ENCODE measurements at regions not wholly inside any gene's neighbourhood (a gene's known extent, or its start where the extent isn't known, plus 50 kb on each side); places are given as distances from the start of the nearest gene placed in this dataset.

DNA sequence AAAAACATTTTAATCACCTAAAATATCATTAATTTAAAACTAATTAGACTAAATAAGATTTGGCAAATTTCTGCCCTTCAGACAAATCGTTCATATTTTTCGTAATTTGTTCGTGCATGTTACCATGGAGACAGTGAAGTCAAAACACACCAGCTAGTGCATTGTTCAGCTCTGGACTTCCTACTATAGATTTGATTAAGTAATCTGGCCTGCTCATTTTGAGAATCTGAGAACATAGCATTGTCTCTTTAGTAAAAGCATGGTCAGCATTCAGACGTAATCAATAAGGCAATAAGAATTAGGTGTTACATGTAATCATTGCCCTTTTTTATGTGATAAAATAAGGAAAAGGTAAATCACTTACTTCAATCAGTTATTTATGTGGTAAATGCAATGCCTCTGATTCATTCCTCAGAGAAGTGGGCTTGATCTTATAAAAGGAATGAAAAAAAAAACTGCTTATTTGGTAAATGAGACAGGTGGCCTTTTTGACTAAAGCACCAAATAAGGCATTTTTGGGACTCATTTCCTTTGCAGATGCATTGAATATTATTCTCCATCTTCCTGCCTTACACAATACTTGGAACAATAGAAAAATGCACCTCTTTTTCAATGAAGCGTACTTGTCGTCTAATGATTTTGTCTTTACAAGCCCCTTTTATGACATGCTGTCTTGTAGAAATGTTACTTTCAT lies 84.5 kb upstream of the FNDC3B start:
- DNase-seq (ENCODE audit: extremely low read depth in 1 of 11, low read depth in 9 of 11, low spot score in 4 of 11), result no peak

DNA sequence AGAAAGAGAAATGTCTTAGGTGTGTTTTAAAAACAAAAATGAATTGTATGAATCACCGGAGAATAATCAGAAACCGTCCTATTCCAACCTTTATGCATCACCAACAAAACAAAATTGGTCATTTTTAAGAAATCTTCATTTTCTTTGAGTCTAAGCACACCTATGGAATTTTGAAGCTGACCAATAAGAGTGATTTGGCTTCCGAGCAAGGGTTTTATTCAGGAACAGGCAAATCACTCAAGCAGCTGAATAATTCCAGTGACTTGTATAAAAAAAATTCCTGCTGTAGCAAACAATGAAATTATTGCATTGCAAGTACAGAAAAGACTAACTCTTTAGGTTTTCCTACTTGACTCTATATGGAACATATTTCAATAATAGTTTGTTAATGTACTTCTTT lies 83.8 kb upstream of the FNDC3B start:
- DNase-seq (ENCODE audit: extremely low read depth in 1 of 11, low read depth in 9 of 11, low spot score in 4 of 11), result no peak

DNA sequence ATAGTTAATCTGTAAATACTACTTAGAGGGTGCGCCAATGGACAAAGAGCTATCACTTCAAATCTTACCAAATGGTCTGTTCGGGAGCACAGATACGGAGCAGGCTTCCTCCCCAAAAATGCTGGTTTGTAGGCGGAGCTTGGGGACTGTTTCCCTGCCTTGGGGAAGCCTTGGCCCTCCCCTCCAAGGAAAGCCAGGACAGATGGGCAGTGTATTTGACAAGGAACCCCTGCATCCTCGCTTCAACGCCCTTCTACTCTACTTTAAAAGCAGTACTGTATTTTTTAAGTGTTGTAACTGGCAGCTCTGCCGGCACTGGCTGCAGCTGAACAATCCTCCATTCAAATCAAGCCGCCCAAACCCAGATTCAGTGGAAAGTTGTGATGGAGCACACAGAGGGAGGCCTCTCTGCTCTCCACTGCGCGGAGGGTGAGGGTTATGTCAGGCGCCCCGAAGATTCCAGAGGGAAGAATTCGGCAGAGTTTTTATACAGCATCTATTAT lies 83.1 kb upstream of the FNDC3B start:
- DNase-seq (ENCODE audit: extremely low read depth in 1 of 11, low read depth in 9 of 11, low spot score in 4 of 11), result no peak

DNA sequence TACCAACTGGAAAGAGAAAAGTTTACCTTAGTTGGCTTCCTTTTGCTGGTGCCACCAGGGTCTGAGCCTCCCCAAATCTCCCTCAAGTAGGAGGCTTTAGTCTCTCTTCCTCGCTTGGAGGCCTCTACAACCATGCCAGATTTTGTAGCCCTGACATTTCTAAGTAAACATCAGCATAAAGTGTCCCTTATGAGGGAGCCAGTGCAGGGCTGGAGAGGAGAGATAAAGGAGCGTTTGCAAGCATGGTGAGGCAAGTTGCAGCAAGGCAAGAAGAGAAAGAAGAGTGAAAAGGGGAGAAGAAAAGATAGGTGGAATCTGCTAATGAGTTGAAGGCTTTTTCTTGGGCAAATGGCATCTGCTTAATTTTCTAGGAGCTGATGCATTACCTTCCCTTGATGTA lies 82.7 kb upstream of the FNDC3B start:
- DNase-seq (ENCODE audit: extremely low read depth in 1 of 11, low read depth in 9 of 11, low spot score in 4 of 11), result no peak

DNA sequence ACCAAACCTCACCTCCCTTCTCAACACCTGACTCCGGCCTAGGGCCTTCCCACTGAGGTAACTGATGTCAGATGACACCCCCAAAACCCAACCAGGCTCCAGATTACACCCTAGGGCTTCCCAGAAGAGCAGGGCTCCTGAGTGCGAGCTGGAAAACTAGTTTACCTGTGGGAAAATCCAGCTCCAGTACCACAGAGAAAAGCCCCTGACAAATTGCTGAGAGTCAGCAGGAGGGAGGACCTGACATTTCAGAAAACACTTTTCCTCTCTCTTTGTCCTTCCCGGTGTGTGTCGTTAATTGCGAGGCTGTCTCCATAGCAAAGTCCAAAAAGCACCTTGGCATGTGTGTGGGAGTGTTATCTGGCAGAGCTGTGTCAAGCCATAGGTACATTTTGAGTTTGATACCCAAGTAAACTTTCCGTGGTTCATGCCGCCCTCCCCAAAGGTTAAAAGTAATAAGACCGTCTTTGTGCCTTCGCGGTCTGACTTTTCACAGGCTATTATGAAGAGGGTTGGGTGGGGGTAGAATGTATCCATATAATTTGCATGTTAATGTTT lies 79.8 kb upstream of the FNDC3B start:
- DNase-seq (ENCODE audit: extremely low read depth in 1 of 11, low read depth in 9 of 11, low spot score in 4 of 11), result no peak

DNA sequence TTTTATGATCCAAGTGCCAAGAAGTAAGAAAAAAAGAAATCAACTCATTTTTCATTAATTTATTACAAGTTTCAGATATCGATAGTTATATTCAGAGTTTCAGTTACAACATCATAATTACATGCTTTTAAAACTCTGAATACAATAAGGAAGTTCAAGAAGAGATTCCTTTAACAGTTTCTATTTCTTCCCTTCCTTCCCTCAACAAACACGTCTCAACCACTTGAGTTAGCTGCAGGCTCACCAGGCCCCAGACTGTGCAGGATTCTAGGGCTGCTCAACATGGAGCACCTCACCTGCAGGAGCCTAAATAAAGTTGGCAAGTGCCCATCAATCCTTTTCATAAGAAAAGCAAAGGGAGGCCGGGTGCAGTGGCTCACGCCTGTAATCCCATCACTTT lies 79.2 kb upstream of the FNDC3B start:
- no peak for DNase-seq (ENCODE audit: extremely low read depth in 1 of 11, low read depth in 9 of 11, low spot score in 4 of 11)

DNA sequence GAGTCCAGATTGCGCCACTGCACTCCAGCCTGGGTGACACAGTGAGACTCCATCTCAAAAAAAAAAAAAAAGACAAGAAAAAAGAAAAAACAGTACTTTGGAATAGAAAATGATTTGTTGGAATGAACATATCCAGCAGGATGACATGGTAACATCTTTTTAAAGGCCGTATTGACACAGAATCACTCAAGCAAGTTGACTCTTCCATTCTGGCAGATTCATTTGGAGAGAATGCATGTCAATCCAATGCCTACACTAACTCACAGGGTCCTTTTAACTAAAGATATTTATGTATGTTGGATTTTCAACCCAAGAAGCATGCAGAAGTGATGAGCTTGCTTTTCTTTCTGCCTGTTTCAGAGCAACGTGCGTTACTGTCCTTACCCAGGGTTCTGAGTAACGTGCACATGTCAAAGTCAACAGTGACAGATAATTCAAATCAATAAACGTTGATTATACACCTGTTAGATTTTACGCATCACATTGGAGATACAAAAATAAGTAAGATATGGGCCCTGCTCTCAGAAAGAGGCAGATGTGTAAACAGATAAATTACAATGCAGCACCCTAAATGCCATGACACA lies 77.1 kb upstream of the FNDC3B start:
- no peak for DNase-seq (ENCODE audit: extremely low read depth in 1 of 11, low read depth in 9 of 11, low spot score in 4 of 11)

DNA sequence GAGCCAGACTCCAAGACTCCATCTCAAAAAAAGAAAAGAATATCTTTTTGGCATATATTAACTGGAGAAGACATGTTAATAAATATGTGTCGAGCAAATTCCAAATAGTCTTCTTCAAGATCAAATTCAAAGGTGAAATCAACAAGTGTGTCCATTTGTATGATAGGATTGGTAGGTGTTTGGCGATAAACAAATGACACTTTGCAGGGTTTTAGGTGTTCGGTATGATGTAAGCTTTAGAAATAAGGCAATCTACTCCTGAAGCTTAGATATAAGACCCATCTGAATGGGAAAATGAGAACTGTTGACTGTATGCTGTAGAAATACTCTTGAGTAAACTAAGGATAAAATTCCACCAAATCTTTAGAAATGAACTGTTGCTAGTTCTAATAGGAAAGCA lies 75.8 kb upstream of the FNDC3B start:
- no peak for DNase-seq (ENCODE audit: extremely low read depth in 1 of 11, low read depth in 9 of 11, low spot score in 4 of 11)

DNA sequence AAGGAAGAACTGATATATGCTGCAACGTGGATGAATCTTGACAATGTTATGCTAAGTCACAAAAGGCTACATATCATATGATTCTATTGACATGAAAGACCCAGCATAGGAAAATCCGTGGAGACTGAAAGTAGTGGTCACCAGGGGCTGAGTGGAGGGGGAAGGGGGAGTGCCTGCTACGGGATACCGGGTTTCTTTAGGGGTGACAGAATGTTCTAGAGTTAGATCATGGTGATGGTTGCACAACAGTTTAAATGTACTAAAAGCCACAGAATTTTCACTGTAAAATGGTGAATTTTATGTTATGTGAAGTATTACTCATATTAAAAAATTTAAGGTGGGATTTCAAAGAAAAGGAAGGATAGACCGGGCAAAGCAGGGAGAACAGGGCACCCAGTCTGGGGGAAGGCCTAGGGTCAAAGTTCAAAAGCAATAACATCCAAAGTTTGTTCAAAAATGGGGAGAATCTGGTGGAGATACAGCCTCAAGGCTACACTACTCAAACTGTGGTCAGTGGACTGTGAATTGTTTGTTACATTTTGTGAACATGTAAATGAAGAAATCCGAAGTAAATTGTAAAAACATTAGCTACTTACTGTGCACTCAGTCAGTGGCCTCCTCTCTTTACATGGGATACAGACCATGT lies 74.2 kb upstream of the FNDC3B start:
- no peak for DNase-seq (ENCODE audit: extremely low read depth in 1 of 11, low read depth in 9 of 11, low spot score in 4 of 11)

DNA sequence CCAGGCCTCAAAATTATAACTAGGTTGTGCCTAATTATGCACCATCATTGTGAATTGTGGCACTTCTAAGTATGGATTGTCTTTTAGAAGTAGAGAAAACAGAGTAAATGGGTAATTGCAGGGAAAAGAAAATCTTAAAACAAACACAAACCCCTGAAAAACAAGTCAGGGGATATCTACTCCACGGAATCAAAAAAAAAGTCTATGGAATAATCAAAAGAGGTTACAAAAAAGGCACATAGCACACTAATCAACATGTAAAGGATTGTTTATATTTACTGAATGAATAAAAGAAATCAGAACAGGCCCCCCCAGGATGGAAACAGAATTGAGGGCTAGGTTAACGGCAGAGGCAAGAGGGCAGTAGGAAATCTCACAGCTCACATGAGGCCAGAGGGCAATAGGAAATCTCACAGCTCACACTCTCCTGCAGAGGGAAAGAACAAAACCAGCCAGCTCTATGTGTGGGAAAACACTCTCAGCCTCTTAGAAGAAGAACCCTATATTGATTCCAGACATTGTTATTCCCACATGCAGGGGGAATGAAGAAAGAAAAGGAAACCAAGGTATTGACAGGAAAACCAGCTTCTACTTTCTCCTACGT lies 72.7 kb upstream of the FNDC3B start:
- no peak for DNase-seq (ENCODE audit: extremely low read depth in 1 of 11, low read depth in 9 of 11, low spot score in 4 of 11)

DNA sequence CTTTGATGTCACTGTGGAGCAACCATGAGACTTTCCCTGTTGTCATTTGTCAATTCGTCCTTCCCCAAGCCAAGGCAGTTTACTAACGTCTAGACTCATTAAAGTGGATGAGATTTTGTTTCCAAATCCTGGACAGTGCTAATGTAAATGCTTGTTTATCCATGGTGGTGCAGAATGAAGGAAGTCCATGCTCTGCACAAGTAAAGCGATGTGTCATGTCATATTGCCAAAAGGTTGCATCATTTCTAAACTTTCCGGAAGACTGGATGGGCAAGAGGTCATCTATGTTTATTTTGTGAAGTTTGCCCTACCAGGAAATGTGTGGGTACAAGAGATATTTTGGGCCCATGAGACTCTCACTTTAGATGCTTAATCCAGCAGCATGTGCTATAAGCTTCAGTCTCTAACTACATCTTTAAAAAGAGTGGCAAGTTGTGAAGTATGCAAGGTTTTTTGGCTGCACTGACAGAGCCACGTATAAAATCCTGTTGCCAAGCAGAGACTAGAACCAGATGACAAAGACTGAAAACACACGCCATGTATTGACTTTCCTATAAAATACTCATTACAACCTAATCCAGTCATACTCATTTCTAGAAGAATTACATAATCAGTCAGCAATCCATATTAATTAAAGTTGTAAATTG lies 72.1 kb upstream of the FNDC3B start:
- DNase-seq (ENCODE audit: extremely low read depth in 1 of 11, low read depth in 9 of 11, low spot score in 4 of 11), result no peak

DNA sequence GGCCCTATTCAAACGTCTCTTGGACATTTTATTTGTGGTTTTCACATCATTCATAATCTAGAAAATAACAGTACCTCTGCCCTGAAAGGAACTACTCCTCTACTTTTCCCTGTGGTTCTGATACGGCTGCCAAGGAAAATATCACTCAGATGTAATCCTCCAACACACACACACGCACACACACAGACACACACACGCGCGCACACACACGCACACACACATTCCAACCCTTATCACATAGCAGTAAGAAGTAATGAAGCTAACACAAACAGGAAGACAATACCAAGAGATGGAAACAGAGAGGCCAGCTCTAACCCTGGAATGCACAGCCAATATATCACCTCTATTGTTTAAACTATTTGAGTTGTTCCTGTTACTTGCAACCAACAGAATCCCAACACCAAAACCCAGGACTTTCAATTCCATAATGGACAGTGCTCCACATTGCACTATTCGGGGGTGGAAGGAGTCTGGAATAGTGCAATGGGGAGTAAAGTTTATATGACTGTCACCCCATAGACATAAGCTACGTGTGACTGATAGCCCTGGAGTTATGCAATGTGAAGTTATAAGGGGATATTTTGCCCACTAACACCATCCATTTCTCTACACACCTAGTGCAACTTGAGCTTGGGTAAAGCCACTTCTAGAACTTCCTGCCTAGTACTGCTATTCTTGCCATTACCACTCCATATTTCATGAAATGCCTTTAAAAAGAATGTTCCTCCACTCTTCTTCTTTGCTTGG lies 71.3 kb upstream of the FNDC3B start:
- no peak for DNase-seq (ENCODE audit: extremely low read depth in 1 of 11, low read depth in 9 of 11, low spot score in 4 of 11)

DNA sequence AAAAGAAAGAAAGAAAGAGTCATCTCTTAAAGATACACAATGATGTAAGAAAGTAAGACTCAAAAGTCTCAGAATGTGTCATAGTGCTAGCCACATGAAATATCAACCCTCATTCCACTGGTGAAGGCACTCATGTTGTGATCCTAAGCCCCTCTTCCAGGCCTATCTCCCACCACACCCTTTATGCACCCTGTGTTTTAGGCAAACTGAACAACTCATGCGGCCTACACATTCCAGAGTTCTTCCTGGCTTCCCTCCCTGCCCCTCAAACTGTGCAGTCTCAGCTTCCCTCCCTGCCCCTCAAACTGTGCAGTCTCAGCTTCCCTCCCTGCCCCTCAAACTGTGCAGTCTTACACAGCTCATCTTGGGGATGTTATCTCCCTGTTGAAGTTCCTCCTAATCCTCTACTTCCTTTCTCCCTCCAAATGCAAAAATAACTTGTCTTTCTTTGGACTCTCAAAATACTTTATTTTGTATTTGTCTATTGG lies 69.0 kb upstream of the FNDC3B start:
- DNase-seq (ENCODE audit: extremely low read depth in 1 of 11, low read depth in 9 of 11, low spot score in 4 of 11), result no peak

DNA sequence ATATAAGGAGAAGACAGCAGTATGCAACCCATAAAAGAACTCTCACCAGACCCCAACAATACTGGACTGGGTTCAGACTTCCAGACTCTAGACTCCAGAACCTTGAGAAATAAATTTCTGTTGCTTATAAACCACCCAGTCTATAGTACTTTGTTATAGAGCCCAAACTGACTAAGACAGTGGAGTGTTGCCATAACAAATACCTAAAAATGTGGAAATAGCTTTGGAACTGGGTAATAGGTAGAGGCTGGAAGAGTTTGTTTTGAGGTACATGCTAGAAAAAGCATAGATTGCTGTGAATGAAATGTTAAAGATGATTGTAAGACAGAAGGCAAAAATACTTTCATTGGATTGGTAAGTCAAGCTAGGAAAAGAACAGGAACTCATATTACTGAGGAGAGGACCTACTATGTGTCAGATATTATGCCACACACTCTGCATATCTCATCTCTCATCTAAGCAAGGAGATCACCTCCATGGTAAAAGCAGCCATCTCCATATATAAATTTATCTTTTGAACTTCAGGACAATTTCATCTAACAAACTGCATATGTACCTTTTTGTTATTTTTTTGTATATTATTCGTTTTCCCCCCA lies 67.4 kb upstream of the FNDC3B start:
- DNase-seq (ENCODE audit: extremely low read depth in 1 of 11, low read depth in 9 of 11, low spot score in 4 of 11), result no peak

DNA sequence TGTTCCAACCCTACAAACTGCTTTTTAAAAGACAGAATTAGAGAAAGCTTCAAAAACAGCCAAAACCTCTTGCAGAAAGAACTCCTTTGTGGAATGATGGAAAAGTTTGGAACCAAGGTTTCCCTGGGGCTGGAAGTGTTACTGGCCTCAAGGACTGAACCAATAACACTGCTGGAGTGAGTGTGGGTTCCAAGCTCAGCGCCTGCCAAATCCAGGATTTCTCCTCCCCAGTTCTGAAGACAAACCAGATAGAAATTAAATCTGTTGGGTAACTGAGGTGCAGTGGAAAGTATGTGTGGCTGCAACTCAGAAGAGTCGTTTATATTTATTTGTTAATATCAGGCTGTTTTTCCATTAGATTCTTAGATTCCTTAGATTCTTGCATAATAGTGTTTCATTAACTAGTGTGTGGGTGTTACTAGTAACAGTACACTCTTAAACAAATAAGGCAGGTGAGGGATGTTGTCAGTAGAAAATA lies 66.5 kb upstream of the FNDC3B start:
- no peak for DNase-seq (ENCODE audit: extremely low read depth in 1 of 11, low read depth in 9 of 11, low spot score in 4 of 11)

DNA sequence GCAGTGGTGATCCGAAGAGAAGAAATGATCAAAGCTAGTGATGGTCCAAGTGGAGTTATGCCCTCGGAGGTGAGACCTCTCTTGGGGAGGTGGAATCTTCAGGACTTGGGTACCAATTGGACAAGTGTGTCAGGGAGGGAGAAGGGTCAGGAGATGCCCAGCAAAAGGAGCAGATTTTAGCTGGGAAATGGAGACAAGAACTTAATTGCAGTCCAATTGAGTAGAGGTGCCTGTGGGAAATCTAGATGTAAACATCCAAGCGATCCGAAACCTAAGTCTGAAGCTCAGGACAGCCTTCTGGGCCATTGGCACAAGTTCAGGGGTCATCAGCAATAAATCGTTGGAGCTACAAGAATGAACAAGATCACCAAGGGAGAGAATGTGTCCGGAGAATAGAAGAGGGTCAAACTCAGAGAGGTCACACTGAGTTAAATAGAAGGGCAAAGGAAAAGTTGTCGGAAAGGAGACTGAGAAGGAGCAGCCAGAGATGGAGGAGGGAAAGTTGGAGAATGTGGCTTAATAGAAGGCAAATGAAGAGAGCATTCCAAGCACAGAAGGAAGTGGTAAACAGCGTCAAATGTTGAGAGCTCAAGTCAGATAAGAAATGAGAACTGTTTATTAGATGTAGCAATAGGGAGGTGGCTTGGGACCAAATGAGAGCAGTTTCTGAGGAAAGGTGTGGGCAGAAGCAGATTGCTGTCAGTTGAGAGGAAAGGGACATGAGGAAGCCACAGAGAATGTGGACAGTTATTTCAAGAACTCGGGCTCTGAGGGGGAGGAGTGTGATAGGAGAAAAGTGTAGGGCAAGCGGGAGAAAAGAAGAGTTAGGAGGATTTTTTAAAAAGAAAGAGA lies 64.2 kb upstream of the FNDC3B start:
- DNase-seq (ENCODE audit: extremely low read depth in 1 of 11, low read depth in 9 of 11, low spot score in 4 of 11), result no peak

DNA sequence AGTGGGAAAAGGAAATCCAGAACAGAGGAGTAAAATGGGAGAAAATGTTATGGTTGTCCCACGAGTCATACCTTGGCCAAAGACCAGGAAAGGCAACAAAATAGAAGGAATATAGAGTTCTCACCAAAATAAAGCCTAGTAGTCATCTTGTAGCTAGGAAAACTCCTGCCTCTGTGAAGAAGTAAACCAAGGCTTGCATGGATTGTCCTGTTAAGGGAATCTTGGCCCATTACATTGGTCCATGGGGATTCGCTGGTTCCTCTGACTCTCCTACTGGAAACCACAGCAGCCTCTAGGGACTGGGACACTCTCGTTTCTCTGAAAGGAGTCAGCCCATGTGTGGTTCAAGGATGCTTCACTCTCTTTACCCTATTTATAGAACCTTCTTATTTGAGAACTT lies 62.9 kb upstream of the FNDC3B start:
- no peak for DNase-seq (ENCODE audit: extremely low read depth in 1 of 11, low read depth in 9 of 11, low spot score in 4 of 11)
